HCT116 (cell line): ENCODE measurements at regions not wholly inside any gene's neighbourhood (a gene's known extent, or its start where the extent isn't known, plus 50 kb on each side); places are given as distances from the start of the nearest gene placed in this dataset.

ENCODE experiments used
- ATAC-seq: fragments of 200-7000 bp; cut with Tn5 transposase; 2 replicates; pipeline ENCODE4 v1.9.1; 2020; ENCODE audit warnings: mild to moderate bottlenecking, moderate library complexity
- BruUV-seq: library from RNA; stranded (reverse); fragments of 400-500 nt; replicated peaks from 2 replicates; lab custom pipeline; 2021; lab: Mats Ljungman, UMichigan
- CTCF ChIA-PET: fragments of 300-600 bp; sonication (Branson Sonifier 250); formaldehyde crosslinking; loops from one replicate; lab custom pipeline; 2021; ENCODE audit warnings: antibody characterized with exemption; lab: Charles Lee
- POLR2A ChIA-PET: fragments of 300-600, 350-600 bp; sonication (Branson Sonifier 250); formaldehyde crosslinking; loops from one replicate; lab custom pipeline; 2021; ENCODE audit warnings: antibody characterized with exemption; lab: Charles Lee
- RAD21 ChIA-PET, 2 experiments: fragments of 300-600 bp; sonication (Branson Sonifier 250); formaldehyde crosslinking; loops; one replicate each; lab custom pipeline; 2023; ENCODE audit warnings: low total read pairs in 2 of 2; ENCODE audit not compliant: uncharacterized antibody in 2 of 2, unreplicated experiment in 2 of 2, low non-redundant PET in 1 of 2; lab: Charles Lee
- DNase-seq: peaks from one replicate; pipeline ENCODE4 v3.0.0-alpha.2; 2010; ENCODE audit warnings: low read depth, low spot score
- H2AFZ ChIP-seq: fragments of 200-600 bp; shearing (Covaris generic), sonication (generic); 2 replicates; pipeline ENCODE4 v1.6.1; 2017; ENCODE audit warnings: low read depth, mixed run types, mixed read lengths, antibody characterized with exemption, low read length; ENCODE audit not compliant: poor library complexity, severe bottlenecking
- H3K27ac ChIP-seq: 2 replicates; pipeline ENCODE4 v1.5.1; 2012; ENCODE audit warnings: low read depth, low read length
- H3K27me3 ChIP-seq: fragments of 200-600 bp; sonication (generic); 2 replicates; pipeline ENCODE4 v1.6.1; 2016; ENCODE audit warnings: mixed run types, low read length, mixed read lengths; ENCODE audit not compliant: insufficient read depth
- H3K36me3 ChIP-seq, 2 experiments: fragments of 200-500 bp in 1 of 2; fragments of 200-600 bp in 1 of 2; sonication (Bioruptor generic) in 1 of 2; sonication (generic) in 1 of 2; 2 replicates each; pipeline versions ENCODE4 v1.5.1 to v1.6.1; 2014 to 2016; ENCODE audit warnings: low read length in 2 of 2, inconsistent platforms in 1 of 2, mixed read lengths in 1 of 2, mixed run types in 1 of 2; ENCODE audit not compliant: insufficient read depth in 2 of 2, control insufficient read depth in 1 of 2
- H3K4me1 ChIP-seq, 2 experiments: fragments of 200-600 bp in 1 of 2; sonication (generic) in 1 of 2; 2 replicates each; pipeline versions ENCODE4 v1.5.1 to v1.6.1; 2012 to 2017; ENCODE audit warnings: low read length in 2 of 2, inconsistent platforms in 1 of 2, mild to moderate bottlenecking in 1 of 2, mixed read lengths in 1 of 2, mixed run types in 1 of 2, moderate library complexity in 1 of 2; ENCODE audit not compliant: insufficient read depth in 2 of 2, control insufficient read depth in 1 of 2
- H3K4me2 ChIP-seq: fragments of 200-600 bp; sonication (generic); 2 replicates; pipeline ENCODE4 v1.6.1; 2017; ENCODE audit warnings: mixed run types, low read length, mixed read lengths
- H3K4me3 ChIP-seq, 2 experiments: fragments of 200-600 bp in 1 of 2; sonication (generic) in 1 of 2; replicated peaks in 1 of 2; 2 replicates each; pipeline ENCODE4 v1.5.1; 2011 to 2016; ENCODE audit warnings: low read length in 2 of 2, control low read depth in 1 of 2, low read depth in 1 of 2, mild to moderate bottlenecking in 1 of 2, mixed read lengths in 1 of 2, mixed run types in 1 of 2
- H3K79me2 ChIP-seq: fragments of 200-600 bp; sonication (generic); 2 replicates; pipeline ENCODE4 v1.6.1; 2017; ENCODE audit warnings: mild to moderate bottlenecking, mixed run types, low read length, moderate library complexity, mixed read lengths; ENCODE audit not compliant: insufficient read depth
- H3K9ac ChIP-seq: fragments of 200-600 bp; sonication (generic); 2 replicates; pipeline ENCODE4 v1.6.1; 2016; ENCODE audit warnings: low read length, mixed read lengths
- H3K9me2 ChIP-seq: fragments of 200-600 bp; sonication (generic), shearing (Covaris generic); 2 replicates; pipeline ENCODE4 v1.6.1; 2017; ENCODE audit warnings: mixed run types, mild to moderate bottlenecking, moderate library complexity; ENCODE audit not compliant: insufficient read depth
- H3K9me3 ChIP-seq, 2 experiments: fragments of 200-500 bp in 1 of 2; fragments of 200-600 bp in 1 of 2; sonication (Bioruptor generic) in 1 of 2; sonication (generic) in 1 of 2; 2 replicates each; pipeline ENCODE4 v1.6.1; 2014 to 2017; ENCODE audit warnings: low read length in 2 of 2, mixed read lengths in 2 of 2, inconsistent platforms in 1 of 2, low read depth in 1 of 2, mild to moderate bottlenecking in 1 of 2, mixed run types in 1 of 2, moderate library complexity in 1 of 2; ENCODE audit not compliant: control insufficient read depth in 1 of 2, insufficient read depth in 1 of 2
- H4K20me1 ChIP-seq: fragments of 200-600 bp; sonication (generic), shearing (Covaris generic); 2 replicates; pipeline ENCODE4 v1.6.1; 2017; ENCODE audit warnings: mixed run types, mild to moderate bottlenecking, moderate library complexity; ENCODE audit not compliant: insufficient read depth
- CBX3 ChIP-seq: IDR thresholded peaks from 2 replicates; pipeline ENCODE4 v1.6.1; 2012; ENCODE audit warnings: low read depth
- CEBPB ChIP-seq: IDR thresholded peaks from 2 replicates; pipeline ENCODE4 v1.6.1; 2012; ENCODE audit warnings: low read depth
- EGR1 ChIP-seq: IDR thresholded peaks from 2 replicates; pipeline ENCODE4 v1.6.1; 2012; ENCODE audit warnings: low read depth
- ELF1 ChIP-seq: IDR thresholded peaks from 2 replicates; pipeline ENCODE4 v1.6.1; 2012; ENCODE audit warnings: low read depth, borderline replicate concordance
- EZH2 ChIP-seq: fragments of 200-600 bp; sonication (generic); IDR thresholded peaks from 2 replicates; pipeline ENCODE4 v1.6.1; 2017; ENCODE audit warnings: antibody characterized with exemption, mixed run types
- FOSL1 ChIP-seq: IDR thresholded peaks from 2 replicates; pipeline ENCODE4 v1.6.1; 2012; ENCODE audit warnings: low read depth
- JUND ChIP-seq: IDR thresholded peaks from 2 replicates; pipeline ENCODE4 v1.6.1; 2012
- POLR2A ChIP-seq: IDR thresholded peaks from 2 replicates; pipeline ENCODE4 v1.7.0; 2011; ENCODE audit warnings: borderline replicate concordance; ENCODE audit not compliant: insufficient read depth, insufficient read length; ENCODE audit errors: extremely low read depth
- POLR2AphosphoS5 ChIP-seq: IDR thresholded peaks from 2 replicates; pipeline ENCODE4 v1.6.1; 2011; ENCODE audit warnings: mild to moderate bottlenecking, low read depth, low read length, moderate library complexity
- SIN3A ChIP-seq: IDR thresholded peaks from 2 replicates; pipeline ENCODE4 v1.6.1; 2012; ENCODE audit warnings: low read depth
- SP1 ChIP-seq: IDR thresholded peaks from 2 replicates; pipeline ENCODE4 v1.6.1; 2012; ENCODE audit warnings: low read depth
- SRF ChIP-seq: IDR thresholded peaks from 2 replicates; pipeline ENCODE4 v1.6.1; 2012; ENCODE audit warnings: low read depth
- TCF7L2 ChIP-seq: IDR thresholded peaks from 2 replicates; pipeline ENCODE4 v1.7.0; 2011; ENCODE audit warnings: borderline replicate concordance, inconsistent platforms; ENCODE audit not compliant: insufficient read depth, insufficient read length; ENCODE audit errors: extremely low read depth
- ZBTB33 ChIP-seq: IDR thresholded peaks from 2 replicates; pipeline ENCODE4 v1.6.1; 2011; ENCODE audit warnings: mild to moderate bottlenecking, low read length, moderate library complexity; ENCODE audit not compliant: insufficient replicate concordance; ENCODE audit errors: extremely low read depth
- ZFX ChIP-seq: fragments of 450-650 bp; IDR thresholded peaks from 2 replicates; pipeline ENCODE4 v1.6.1; 2017
- intact Hi-C: fragments of 100-400 bp; cut with micrococcal nuclease; formaldehyde crosslinking; loops from 2 replicates; pipeline ENCODE4 v1.10.0; 2022
- TF ChIP-seq, protein P1 (sequence below): IDR thresholded peaks from 2 replicates; pipeline ENCODE4 v1.6.1; 2012

GRCh38 chrX:5730556-5730955 is 498.1 kb downstream of the NLGN4X start:
- Histone ChIP-seq H3K36me3 (no peaks in the 10 kb centered on the region), H3K9ac (no peak overlapping the region), H2AFZ (no peak overlapping the region), H3K27ac (no peak overlapping the region), H3K27me3 (no peaks in the 10 kb centered on the region), H3K4me1 (no peaks in the 10 kb centered on the region), H3K4me2 (no peak overlapping the region), H3K9me2 (no peaks in the 10 kb centered on the region), H3K4me3 (no peak overlapping the region), H4K20me1 (no peaks in the 10 kb centered on the region), H3K9me3 (no peaks in the 10 kb centered on the region), H3K79me2 (no peaks in the 10 kb centered on the region)
- no peak for ATAC-seq
- CTCF ChIA-PET, result no interaction called here
- POLR2A ChIA-PET, result no interaction called here
- TF ChIP-seq SP1 (no peak), SRF (no peak), POLR2A (no peak), ELF1 (no peak), JUND (no peak), CBX3 (no peak), EGR1 (no peak), FOSL1 (no peak), ZFX (no peak), POLR2AphosphoS5 (no peak), CEBPB (no peak), EZH2 (no peak), ZBTB33 (no peak), SIN3A (no peak), TCF7L2 (no peak)
- TF ChIP-seq, protein P1, sequence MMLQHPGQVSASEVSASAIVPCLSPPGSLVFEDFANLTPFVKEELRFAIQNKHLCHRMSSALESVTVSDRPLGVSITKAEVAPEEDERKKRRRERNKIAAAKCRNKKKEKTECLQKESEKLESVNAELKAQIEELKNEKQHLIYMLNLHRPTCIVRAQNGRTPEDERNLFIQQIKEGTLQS, result no peak
- RAD21 ChIA-PET, result no interaction called here
- intact Hi-C loops, result no loop called here
- no peak for DNase-seq
- no TSS peak for BruUV-seq
